DND-41 (cell line): ENCODE measurements at regions not wholly inside any gene's neighbourhood (a gene's known extent, or its start where the extent isn't known, plus 50 kb on each side); places are given as distances from the start of the nearest gene placed in this dataset.

Experiments used
- ATAC-seq: fragments of 200-7000 bp; cut with Tn5 transposase; 3 replicates; pipeline ENCODE4 v1.9.1; 2021; ENCODE audit warnings: low read depth; ENCODE audit not compliant: insufficient read depth
- DNase-seq: peaks from one replicate; pipeline ENCODE4 v3.0.0-alpha.2; 2020
- H2AFZ ChIP-seq: 2 replicates; pipeline ENCODE4 v1.6.0; 2012; ENCODE audit warnings: low read depth, low read length
- H3K27ac ChIP-seq: 2 replicates; pipeline ENCODE4 v1.5.1; 2012; ENCODE audit warnings: low read length, inconsistent platforms
- H3K27me3 ChIP-seq: fragments of 200-600 bp; sonication (generic); 2 replicates; pipeline ENCODE4 v1.6.0; 2012; ENCODE audit warnings: low read length, mild to moderate bottlenecking, inconsistent platforms; ENCODE audit not compliant: insufficient read depth, poor library complexity
- H3K36me3 ChIP-seq: 2 replicates; pipeline ENCODE4 v1.5.1; 2012; ENCODE audit warnings: low read length, inconsistent platforms; ENCODE audit not compliant: insufficient read depth
- H3K4me1 ChIP-seq: 2 replicates; pipeline ENCODE4 v1.5.1; 2012; ENCODE audit warnings: mild to moderate bottlenecking, low read length; ENCODE audit not compliant: insufficient read depth
- H3K4me2 ChIP-seq: 2 replicates; pipeline ENCODE4 v1.6.0; 2012; ENCODE audit warnings: mild to moderate bottlenecking, moderate library complexity, low read length, inconsistent platforms; ENCODE audit not compliant: insufficient read depth
- H3K4me3 ChIP-seq, 2 experiments: fragments of 200-600 bp in 1 of 2; shearing (Covaris generic) in 1 of 2; 2 replicates each; pipeline ENCODE4 v1.5.1; 2012 to 2016; ENCODE audit warnings: inconsistent platforms in 2 of 2, low read length in 2 of 2, mild to moderate bottlenecking in 2 of 2, low read depth in 1 of 2, moderate library complexity in 1 of 2
- H3K79me2 ChIP-seq: 2 replicates; pipeline ENCODE4 v1.6.0; 2012; ENCODE audit warnings: low read length, inconsistent platforms; ENCODE audit not compliant: insufficient read depth
- H3K9ac ChIP-seq: 2 replicates; pipeline ENCODE4 v1.6.0; 2012; ENCODE audit warnings: low read depth, mild to moderate bottlenecking, inconsistent platforms, low read length, moderate library complexity
- H3K9me3 ChIP-seq: 2 replicates; pipeline ENCODE4 v1.5.1; 2012; ENCODE audit warnings: low read length, moderate library complexity, mild to moderate bottlenecking, inconsistent platforms; ENCODE audit not compliant: insufficient read depth, severe bottlenecking
- H4K20me1 ChIP-seq: 2 replicates; pipeline ENCODE4 v1.6.0; 2012; ENCODE audit warnings: low read length; ENCODE audit not compliant: insufficient read depth
- CTCF ChIP-seq: IDR thresholded peaks from 2 replicates; pipeline ENCODE4 v1.5.1; 2012; ENCODE audit warnings: borderline replicate concordance, low read length, moderate library complexity, mild to moderate bottlenecking; ENCODE audit not compliant: poor library complexity, severe bottlenecking; ENCODE audit errors: extremely low read depth
- EZH2 ChIP-seq: IDR thresholded peaks from 3 replicates; pipeline ENCODE4 v1.6.1; 2012; ENCODE audit warnings: borderline replicate concordance, low read depth, mild to moderate bottlenecking, moderate library complexity, low read length, inconsistent platforms; ENCODE audit not compliant: severe bottlenecking

GRCh38 chr1:67535474-67535873 lies 105.3 kb upstream of the SERBP1 start:
- H3K9me3 ChIP-seq: no peaks in the 10 kb centered on the region
- no peaks in the 10 kb centered on the region for H3K4me1 ChIP-seq
- no peak overlapping the region for H3K9ac ChIP-seq
- H3K36me3 ChIP-seq: no peaks in the 10 kb centered on the region
- peaks cover 4% of the 10 kb centered on the region for H3K27me3 ChIP-seq
- no peak overlapping the region for H3K4me3 ChIP-seq
- peak; percentile 55; the same call in 1 of the 3 replicates for ATAC-seq
- H3K79me2 ChIP-seq: no peaks in the 10 kb centered on the region
- DNase-seq: peak; percentile 33
- peak; percentile 63 for TF ChIP-seq CTCF
- TF ChIP-seq EZH2: no peak
- H3K27ac ChIP-seq: no peak overlapping the region
- H2AFZ ChIP-seq: no peak overlapping the region
- H4K20me1 ChIP-seq: no peaks in the 10 kb centered on the region
- no peak overlapping the region for H3K4me2 ChIP-seq

DNA sequence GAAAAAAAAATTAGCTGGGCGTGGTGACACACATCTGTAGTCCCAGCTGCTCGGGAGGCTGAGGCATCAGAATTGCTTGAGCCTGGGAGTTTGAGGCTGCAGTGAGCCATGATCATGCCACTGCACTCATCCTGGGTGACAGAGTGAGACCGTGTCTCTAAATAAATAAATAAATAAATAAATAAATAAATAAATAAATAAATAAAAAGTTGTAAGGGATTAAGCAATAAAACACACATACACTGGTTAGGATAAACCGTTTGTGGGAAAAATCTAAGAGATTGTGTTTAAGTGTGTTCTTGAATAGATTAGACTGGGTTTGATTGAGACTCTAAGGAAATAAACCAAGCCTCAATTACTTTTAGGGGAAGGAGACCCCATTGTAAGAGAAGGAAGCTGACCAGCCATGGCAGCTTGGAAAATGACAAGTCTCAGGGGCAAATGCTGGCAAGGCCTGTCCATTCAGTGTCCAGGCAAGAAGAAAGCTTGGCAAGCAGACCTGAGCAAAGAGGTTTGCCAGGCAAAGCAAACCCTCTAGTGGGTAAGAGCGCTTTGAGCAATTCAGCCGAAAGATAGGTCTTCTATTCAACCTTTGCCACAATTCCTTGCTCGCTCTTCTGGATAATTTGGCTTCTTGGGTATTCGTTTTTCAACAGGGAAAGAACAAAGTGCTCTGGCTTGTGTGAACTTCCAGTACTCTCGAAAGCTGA lies 106.9 kb upstream of the SERBP1 start:
- no peak for DNase-seq

GRCh38 chr1:67537667-67538018 lies 107.4 kb upstream of the SERBP1 start:
- H3K36me3 ChIP-seq: no peaks in the 10 kb centered on the region
- peaks cover 4% of the 10 kb centered on the region for H3K27me3 ChIP-seq
- no peak overlapping the region for H2AFZ ChIP-seq
- no peak overlapping the region for H3K4me2 ChIP-seq
- H3K9ac ChIP-seq: no peak overlapping the region
- TF ChIP-seq EZH2 (no peak), CTCF (no peak)
- no peak for DNase-seq
- no peak overlapping the region for H3K27ac ChIP-seq
- no peak overlapping the region for H3K4me3 ChIP-seq
- H4K20me1 ChIP-seq: no peaks in the 10 kb centered on the region
- no peaks in the 10 kb centered on the region for H3K4me1 ChIP-seq
- no peak for ATAC-seq
- no peaks in the 10 kb centered on the region for H3K79me2 ChIP-seq
- no peaks in the 10 kb centered on the region for H3K9me3 ChIP-seq

More for the DNA sequence above, 106.9 kb upstream of the SERBP1 start:
- ATAC-seq: no peak
- Histone ChIP-seq H3K27me3 (peaks cover 4% of the 10 kb centered on the region), H4K20me1 (no peaks in the 10 kb centered on the region), H3K4me3 (no peak overlapping the region), H3K4me1 (no peaks in the 10 kb centered on the region), H3K9ac (no peak overlapping the region), H3K4me2 (no peak overlapping the region), H2AFZ (no peak overlapping the region), H3K79me2 (no peaks in the 10 kb centered on the region), H3K9me3 (no peaks in the 10 kb centered on the region), H3K36me3 (no peaks in the 10 kb centered on the region), H3K27ac (no peak overlapping the region)
- TF ChIP-seq CTCF: no peak
- no peak for TF ChIP-seq EZH2
